Spleen (tissue), 11 donors: ENCODE measurements at regions not wholly inside any gene's neighbourhood (a gene's known extent, or its start where the extent isn't known, plus 50 kb on each side); places are given as distances from the start of the nearest gene placed in this dataset.

Experiments
- DNase-seq: peaks from one replicate; pipeline ENCODE4 v3.0.0-alpha.2; 2020
- H3K27ac ChIP-seq, 8 donors: fragments of 200-600 bp; sonication (generic) in 7 of 8; 1 replicate in 4 of 8; 2 replicates in 4 of 8; pipeline versions ENCODE4 v1.5.0 to v1.8.0; 2016 to 2021; ENCODE audit warnings: inconsistent platforms in 4 of 8, mild to moderate bottlenecking in 4 of 8, moderate library complexity in 1 of 8
- H3K27me3 ChIP-seq, 7 donors: fragments of 200-600 bp; sonication (generic) in 6 of 7; replicated peaks in 1 of 7; 1 replicate in 4 of 7; 2 replicates in 3 of 7; pipeline versions ENCODE4 v1.5.0 to v1.8.0; 2016 to 2021; ENCODE audit warnings: inconsistent platforms in 3 of 7, mild to moderate bottlenecking in 1 of 7
- H3K36me3 ChIP-seq, 6 donors: fragments of 200-600 bp; sonication (generic) in 5 of 6; 1 replicate in 4 of 6; 2 replicates in 2 of 6; pipeline versions ENCODE4 v1.5.0 to v1.8.0; 2016 to 2021; ENCODE audit warnings: inconsistent platforms in 2 of 6
- H3K4me1 ChIP-seq, 6 donors: fragments of 200-600 bp; sonication (generic) in 5 of 6; 1 replicate in 3 of 6; 2 replicates in 3 of 6; pipeline versions ENCODE4 v1.5.0 to v1.8.0; 2016 to 2021; ENCODE audit warnings: inconsistent platforms in 3 of 6
- H3K4me3 ChIP-seq, 8 donors: fragments of 200-600 bp; sonication (generic) in 7 of 8; 1 replicate in 4 of 8; 2 replicates in 4 of 8; pipeline versions ENCODE4 v1.5.0 to v1.8.0; 2016 to 2021; ENCODE audit warnings: inconsistent platforms in 4 of 8, mild to moderate bottlenecking in 4 of 8, moderate library complexity in 2 of 8
- H3K9me3 ChIP-seq, 8 donors: fragments of 200-600 bp; sonication (generic) in 7 of 8; 1 replicate in 4 of 8; 2 replicates in 4 of 8; pipeline versions ENCODE4 v1.5.0 to v1.8.0; 2016 to 2021; ENCODE audit warnings: inconsistent platforms in 4 of 8
- CTCF ChIP-seq, 11 experiments: fragments of 200-600 bp in 7 of 11; fragments of 450-650 bp in 4 of 11; sonication (generic) in 4 of 11; IDR thresholded peaks in 8 of 11; conservative IDR thresholded peaks in 3 of 11; 1 replicate in 7 of 11; 2 replicates in 4 of 11; pipeline versions ENCODE4 v1.4.0 to v1.8.0; 2016 to 2021; ENCODE audit warnings: antibody characterized with exemption in 11 of 11, inconsistent platforms in 4 of 11, mild to moderate bottlenecking in 1 of 11
- POLR2A ChIP-seq, 3 donors: fragments of 450-650 bp; IDR thresholded peaks; one replicate each; pipeline ENCODE4 v1.5.1; 2017; ENCODE audit warnings: antibody characterized with exemption in 3 of 3, mild to moderate bottlenecking in 1 of 3
- POLR2AphosphoS5 ChIP-seq, 3 donors: sonication (generic); formaldehyde crosslinking; IDR thresholded peaks; one replicate each; pipeline ENCODE4 v1.5.1; 2017; ENCODE audit warnings: antibody characterized with exemption in 3 of 3
- WGBS, 5 donors: extraction: QIAGEN DNeasy Blood & Tissue Kit in 3 of 5; methylation state at CpG; one replicate each; pipeline versions ENCODE4 v1.1.5 to v1.1.7; 2013 to 2018; 5-methylcytosine and 5-hydroxymethylcytosine counted together
- intact Hi-C: fragments of 100-400 bp; cut with DNase I; formaldehyde crosslinking; loops from one replicate; pipeline ENCODE4 v1.15.0; 2023; ENCODE audit warnings: low total_unique reads
- donor health status: healthy with polysubstance abuse.
- donor health status: DM: no; HTN: no; CAD: no; lungs with moderate emphysema.
- donor health status: DM: no; HTN: no; CAD: no.
- donor health status: Bipolar disorder and iron deficiency.
- donor health status: healthy.
- donor health status: DM: no; HTN: no; CAD: no.
- donor health status: DM: yes; HTN: yes; CAD: no.

- Histone ChIP-seq H3K4me1 (no peaks in the 10 kb centered on the region), H3K9me3 (peaks cover 0 to 46% (median 11%) of the 10 kb centered on the region in 8 donors), H3K27me3 (no peaks in the 10 kb centered on the region), H3K4me3 (no peak overlapping the region), H3K27ac (no peak overlapping the region), H3K36me3 (no peaks in the 10 kb centered on the region)
- TF ChIP-seq POLR2A (IDR thresholded peaks at IDR 0.05) (no peak), CTCF (IDR thresholded peaks at IDR 0.05 in 8 of 11, conservative IDR thresholded peaks at IDR 0.05 in 3 of 11) (no peak), POLR2AphosphoS5 (IDR thresholded peaks at IDR 0.05) (no peak)
- DNase-seq = no peak
- intact Hi-C loops = no loop called here
These were observed 1344.3 kb upstream of the LRRTM1 start for GRCh38 chr2:81648806-81649205.

- no peaks in the 10 kb centered on the region for H3K27me3 ChIP-seq
- H3K27ac ChIP-seq = no peak overlapping the region
- intact Hi-C loops = no loop called here
- DNase-seq = no peak
- no peaks in the 10 kb centered on the region for H3K4me1 ChIP-seq
- peaks cover 0 to 42% (median 11%) of the 10 kb centered on the region in 8 donors for H3K9me3 ChIP-seq
- 81 to 92% (median 85%) methylated on average over 5 of the region's 5 CpGs for WGBS, 5 donors
- no peak overlapping the region for H3K4me3 ChIP-seq
- no peak for TF ChIP-seq POLR2AphosphoS5 (IDR thresholded peaks at IDR 0.05)
- TF ChIP-seq CTCF (IDR thresholded peaks at IDR 0.05 in 8 of 11, conservative IDR thresholded peaks at IDR 0.05 in 3 of 11) = no peak
- no peak for TF ChIP-seq POLR2A (IDR thresholded peaks at IDR 0.05)
- H3K36me3 ChIP-seq = no peaks in the 10 kb centered on the region
These were observed 1343.8 kb upstream of the LRRTM1 start for GRCh38 chr2:81648370-81648769.

- H3K27ac ChIP-seq = no peak overlapping the region
- H3K36me3 ChIP-seq = no peaks in the 10 kb centered on the region
- H3K27me3 ChIP-seq = no peaks in the 10 kb centered on the region
- DNase-seq = no peak
- TF ChIP-seq CTCF (IDR thresholded peaks at IDR 0.05 in 8 of 11, conservative IDR thresholded peaks at IDR 0.05 in 3 of 11) (no peak), POLR2A (IDR thresholded peaks at IDR 0.05) (no peak), POLR2AphosphoS5 (IDR thresholded peaks at IDR 0.05) (no peak)
- peaks cover 0 to 40% (median 12%) of the 10 kb centered on the region in 8 donors for H3K9me3 ChIP-seq
- H3K4me1 ChIP-seq = no peaks in the 10 kb centered on the region
- H3K4me3 ChIP-seq = no peak overlapping the region
- intact Hi-C loops = no loop called here
These were observed 1343.2 kb upstream of the LRRTM1 start for GRCh38 chr2:81647715-81648230.

GRCh38 chr2:81645745-81646301, 1341.3 kb upstream of the LRRTM1 start:
- peaks cover 0 to 33% (median 7%) of the 10 kb centered on the region in 8 donors for H3K9me3 ChIP-seq
- H3K4me3 ChIP-seq = no peak overlapping the region
- TF ChIP-seq POLR2A (IDR thresholded peaks at IDR 0.05) (no peak), CTCF (IDR thresholded peaks at IDR 0.05 in 8 of 11, conservative IDR thresholded peaks at IDR 0.05 in 3 of 11) (no peak), POLR2AphosphoS5 (IDR thresholded peaks at IDR 0.05) (no peak)
- DNase-seq = no peak
- WGBS, 5 donors = 7 to 20% (median 14%) methylated on average over 2 of the region's 2 CpGs
- intact Hi-C loops = no loop called here
- H3K27me3 ChIP-seq = no peaks in the 10 kb centered on the region
- H3K27ac ChIP-seq = no peak overlapping the region
- H3K36me3 ChIP-seq = no peaks in the 10 kb centered on the region
- no peaks in the 10 kb centered on the region for H3K4me1 ChIP-seq
